K562 (cell line): ENCODE measurements at regions not wholly inside any gene's neighbourhood (a gene's known extent, or its start where the extent isn't known, plus 50 kb on each side); places are given as distances from the start of the nearest gene placed in this dataset.

Experiments used
- ATF7 ChIP-seq: fragments of 450-650 bp; IDR thresholded peaks from 2 replicates; pipeline ENCODE4 v1.7.1; 2014; ENCODE audit warnings: mild to moderate bottlenecking, moderate library complexity
- CEBPB ChIP-seq: fragments of 450-650 bp; IDR thresholded peaks from 2 replicates; pipeline ENCODE4 v1.6.1; 2016; ENCODE audit warnings: missing genetic modification characterization, missing compliant biosample characterization
- EP300 ChIP-seq: IDR thresholded peaks from 2 replicates; pipeline ENCODE4 v1.6.1; 2012; ENCODE audit warnings: low read length, improper control_type of control experiment
- PCBP1 ChIP-seq: fragments of 200-400 bp; formaldehyde crosslinking; IDR thresholded peaks from 2 replicates; pipeline ENCODE4 v1.6.1; 2018; ENCODE audit warnings: mild to moderate bottlenecking, low read depth, low read length; ENCODE audit not compliant: poor library complexity, severe bottlenecking
- POLR2B ChIP-seq: fragments of 450-650 bp; IDR thresholded peaks from 2 replicates; pipeline ENCODE4 v1.6.1; 2018; ENCODE audit warnings: low read depth; ENCODE audit not compliant: partially characterized antibody
- PYGO2 ChIP-seq: fragments of 450-650 bp; IDR thresholded peaks from 2 replicates; pipeline ENCODE4 v1.6.1; 2016; ENCODE audit warnings: mild to moderate bottlenecking, missing genetic modification characterization, moderate library complexity, missing compliant biosample characterization
- ZBTB1 ChIP-seq: sonication (generic); formaldehyde crosslinking; IDR thresholded peaks from 2 replicates; pipeline ENCODE4 v1.8.1; 2023; ENCODE audit warnings: missing genetic modification reagents, low read depth, mild to moderate bottlenecking, borderline replicate concordance
- TF ChIP-seq, protein P1 (sequence below), 2 experiments: fragments of 200-800 bp in 1 of 2; sonication (Bioruptor generic) in 1 of 2; sonication (generic) in 1 of 2; formaldehyde crosslinking in 1 of 2; IDR thresholded peaks in 1 of 2; conservative IDR thresholded peaks in 1 of 2; 2 replicates each; pipeline versions ENCODE4 v1.5.0 to v1.6.1; 2016 to 2020; ENCODE audit warnings: missing compliant biosample characterization in 1 of 2, missing genetic modification characterization in 1 of 2, missing genetic modification reagents in 1 of 2
- TF ChIP-seq, protein P2 (sequence below), 3 experiments: IDR thresholded peaks in 2 of 3; conservative IDR thresholded peaks in 1 of 3; 2 replicates each; pipeline ENCODE4 v1.5.1; 2011 to 2012; ENCODE audit warnings: low read length in 3 of 3, mild to moderate bottlenecking in 3 of 3, control low read depth in 2 of 3, improper control_type of control experiment in 1 of 3, inconsistent platforms in 1 of 3, low read depth in 1 of 3, mixed read lengths in 1 of 3, moderate library complexity in 1 of 3; ENCODE audit not compliant: insufficient read depth in 2 of 3
- TF ChIP-seq, protein P3 (sequence below): IDR thresholded peaks from 2 replicates; pipeline ENCODE4 v1.6.1; 2014; ENCODE audit warnings: antibody characterized with exemption
- TF ChIP-seq, protein P4 (sequence below): fragments of 450-650 bp; IDR thresholded peaks from 2 replicates; pipeline ENCODE4 v1.6.1; 2017; ENCODE audit warnings: antibody characterized with exemption
- TF ChIP-seq, protein P5 (sequence below): fragments of 450-650 bp; IDR thresholded peaks from 2 replicates; pipeline ENCODE4 v1.6.1; 2016; ENCODE audit warnings: low read depth, mild to moderate bottlenecking, moderate library complexity

DNA sequence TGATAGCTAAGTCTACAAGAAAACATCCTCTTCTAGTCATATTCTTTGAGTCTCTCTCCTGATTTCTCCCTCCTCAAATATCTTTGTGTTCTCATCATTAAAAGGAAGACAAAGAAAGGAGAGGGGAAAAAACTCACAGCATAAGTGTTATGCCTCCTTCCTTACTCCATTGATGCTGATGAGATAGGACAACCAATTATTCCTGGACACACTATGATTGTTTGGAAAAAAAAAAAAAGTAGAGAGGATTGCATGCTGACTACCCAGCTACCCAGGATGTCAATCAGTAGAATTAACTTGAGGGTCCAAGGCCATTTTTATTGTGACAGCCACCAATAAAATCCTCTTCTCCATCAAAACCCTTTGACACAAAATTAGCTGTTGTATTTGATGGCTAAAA is 299.1 kb upstream of the CDH8 start:
- TF ChIP-seq EP300 = no peak
- no peak for TF ChIP-seq POLR2B
- TF ChIP-seq, protein P1, sequence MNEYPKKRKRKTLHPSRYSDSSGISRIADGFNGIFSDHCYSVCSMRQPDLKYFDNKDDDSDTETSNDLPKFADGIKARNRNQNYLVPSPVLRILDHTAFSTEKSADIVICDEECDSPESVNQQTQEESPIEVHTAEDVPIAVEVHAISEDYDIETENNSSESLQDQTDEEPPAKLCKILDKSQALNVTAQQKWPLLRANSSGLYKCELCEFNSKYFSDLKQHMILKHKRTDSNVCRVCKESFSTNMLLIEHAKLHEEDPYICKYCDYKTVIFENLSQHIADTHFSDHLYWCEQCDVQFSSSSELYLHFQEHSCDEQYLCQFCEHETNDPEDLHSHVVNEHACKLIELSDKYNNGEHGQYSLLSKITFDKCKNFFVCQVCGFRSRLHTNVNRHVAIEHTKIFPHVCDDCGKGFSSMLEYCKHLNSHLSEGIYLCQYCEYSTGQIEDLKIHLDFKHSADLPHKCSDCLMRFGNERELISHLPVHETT (CRISPR knock-in tag; conservative IDR thresholded peaks at IDR 0.05 in 1 of 2, IDR thresholded peaks at IDR 0.05 in 1 of 2) = no peak
- TF ChIP-seq, protein P2, sequence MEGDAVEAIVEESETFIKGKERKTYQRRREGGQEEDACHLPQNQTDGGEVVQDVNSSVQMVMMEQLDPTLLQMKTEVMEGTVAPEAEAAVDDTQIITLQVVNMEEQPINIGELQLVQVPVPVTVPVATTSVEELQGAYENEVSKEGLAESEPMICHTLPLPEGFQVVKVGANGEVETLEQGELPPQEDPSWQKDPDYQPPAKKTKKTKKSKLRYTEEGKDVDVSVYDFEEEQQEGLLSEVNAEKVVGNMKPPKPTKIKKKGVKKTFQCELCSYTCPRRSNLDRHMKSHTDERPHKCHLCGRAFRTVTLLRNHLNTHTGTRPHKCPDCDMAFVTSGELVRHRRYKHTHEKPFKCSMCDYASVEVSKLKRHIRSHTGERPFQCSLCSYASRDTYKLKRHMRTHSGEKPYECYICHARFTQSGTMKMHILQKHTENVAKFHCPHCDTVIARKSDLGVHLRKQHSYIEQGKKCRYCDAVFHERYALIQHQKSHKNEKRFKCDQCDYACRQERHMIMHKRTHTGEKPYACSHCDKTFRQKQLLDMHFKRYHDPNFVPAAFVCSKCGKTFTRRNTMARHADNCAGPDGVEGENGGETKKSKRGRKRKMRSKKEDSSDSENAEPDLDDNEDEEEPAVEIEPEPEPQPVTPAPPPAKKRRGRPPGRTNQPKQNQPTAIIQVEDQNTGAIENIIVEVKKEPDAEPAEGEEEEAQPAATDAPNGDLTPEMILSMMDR (IDR thresholded peaks at IDR 0.05 in 2 of 3, conservative IDR thresholded peaks at IDR 0.05 in 1 of 3; ENCODE audit: insufficient read depth in 2 of 3, low read depth in 1 of 3, low read length in 3 of 3) = no peak
- no peak for TF ChIP-seq PYGO2 (tag)
- TF ChIP-seq, protein P3, sequence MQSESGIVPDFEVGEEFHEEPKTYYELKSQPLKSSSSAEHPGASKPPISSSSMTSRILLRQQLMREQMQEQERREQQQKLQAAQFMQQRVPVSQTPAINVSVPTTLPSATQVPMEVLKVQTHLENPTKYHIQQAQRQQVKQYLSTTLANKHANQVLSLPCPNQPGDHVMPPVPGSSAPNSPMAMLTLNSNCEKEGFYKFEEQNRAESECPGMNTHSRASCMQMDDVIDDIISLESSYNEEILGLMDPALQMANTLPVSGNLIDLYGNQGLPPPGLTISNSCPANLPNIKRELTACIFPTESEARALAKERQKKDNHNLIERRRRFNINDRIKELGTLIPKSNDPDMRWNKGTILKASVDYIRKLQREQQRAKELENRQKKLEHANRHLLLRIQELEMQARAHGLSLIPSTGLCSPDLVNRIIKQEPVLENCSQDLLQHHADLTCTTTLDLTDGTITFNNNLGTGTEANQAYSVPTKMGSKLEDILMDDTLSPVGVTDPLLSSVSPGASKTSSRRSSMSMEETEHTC = no peak
- TF ChIP-seq PCBP1 = no peak
- TF ChIP-seq, protein P4, sequence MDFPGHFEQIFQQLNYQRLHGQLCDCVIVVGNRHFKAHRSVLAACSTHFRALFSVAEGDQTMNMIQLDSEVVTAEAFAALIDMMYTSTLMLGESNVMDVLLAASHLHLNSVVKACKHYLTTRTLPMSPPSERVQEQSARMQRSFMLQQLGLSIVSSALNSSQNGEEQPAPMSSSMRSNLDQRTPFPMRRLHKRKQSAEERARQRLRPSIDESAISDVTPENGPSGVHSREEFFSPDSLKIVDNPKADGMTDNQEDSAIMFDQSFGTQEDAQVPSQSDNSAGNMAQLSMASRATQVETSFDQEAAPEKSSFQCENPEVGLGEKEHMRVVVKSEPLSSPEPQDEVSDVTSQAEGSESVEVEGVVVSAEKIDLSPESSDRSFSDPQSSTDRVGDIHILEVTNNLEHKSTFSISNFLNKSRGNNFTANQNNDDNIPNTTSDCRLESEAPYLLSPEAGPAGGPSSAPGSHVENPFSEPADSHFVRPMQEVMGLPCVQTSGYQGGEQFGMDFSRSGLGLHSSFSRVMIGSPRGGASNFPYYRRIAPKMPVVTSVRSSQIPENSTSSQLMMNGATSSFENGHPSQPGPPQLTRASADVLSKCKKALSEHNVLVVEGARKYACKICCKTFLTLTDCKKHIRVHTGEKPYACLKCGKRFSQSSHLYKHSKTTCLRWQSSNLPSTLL = no peak
- TF ChIP-seq ATF7 = no peak
- TF ChIP-seq, protein P5, sequence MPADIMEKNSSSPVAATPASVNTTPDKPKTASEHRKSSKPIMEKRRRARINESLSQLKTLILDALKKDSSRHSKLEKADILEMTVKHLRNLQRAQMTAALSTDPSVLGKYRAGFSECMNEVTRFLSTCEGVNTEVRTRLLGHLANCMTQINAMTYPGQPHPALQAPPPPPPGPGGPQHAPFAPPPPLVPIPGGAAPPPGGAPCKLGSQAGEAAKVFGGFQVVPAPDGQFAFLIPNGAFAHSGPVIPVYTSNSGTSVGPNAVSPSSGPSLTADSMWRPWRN = no peak
- no peak for TF ChIP-seq CEBPB (tag)
- no peak for TF ChIP-seq ZBTB1 (CRISPR knock-in tag)
